ENCODE measurements at regions not wholly inside any gene's neighbourhood (a gene's known extent, or its start where the extent isn't known, plus 50 kb on each side); places are given as distances from the start of the nearest gene placed in this dataset.
"Not testable (repeated sequence)": the region's sequence is repeated elsewhere in the genome, so short reads cannot be mapped to it uniquely, and the experiment has no call there.

- no peak overlapping the region for H3K4me3 ChIP-seq (ENCODE audit: low read length)
- DNase-seq (ENCODE audit: low read depth): no peak
- no peak for TF ChIP-seq CTCF (conservative IDR thresholded peaks at IDR 0.05; ENCODE audit: low read length)
These were observed 455.0 kb upstream of the FLRT2 start for GRCh38 chr14:85074955-85075354.

GRCh38 chr14:85075694-85076476 is 454.1 kb upstream of the FLRT2 start:
- TF ChIP-seq CTCF (conservative IDR thresholded peaks at IDR 0.05; ENCODE audit: low read length): no peak
- DNase-seq (ENCODE audit: low read depth): no peak
- H3K4me3 ChIP-seq (ENCODE audit: low read length): no peak overlapping the region

- not testable (repeated sequence) for DNase-seq (ENCODE audit: low read depth); H3K4me3 ChIP-seq (ENCODE audit: low read length)
These were observed 452.2 kb upstream of the FLRT2 start for GRCh38 chr14:85077716-85078115.

GRCh38 chr14:85079842-85080730 is 449.9 kb upstream of the FLRT2 start:
- no peak for TF ChIP-seq CTCF (conservative IDR thresholded peaks at IDR 0.05; ENCODE audit: low read length)
- no peak overlapping the region for H3K4me3 ChIP-seq (ENCODE audit: low read length)
- DNase-seq (ENCODE audit: low read depth): peak; percentile 9

- TF ChIP-seq CTCF (conservative IDR thresholded peaks at IDR 0.05; ENCODE audit: low read length): no peak
- DNase-seq (ENCODE audit: low read depth): no peak
- H3K4me3 ChIP-seq (ENCODE audit: low read length): no peak overlapping the region
These were observed 445.6 kb upstream of the FLRT2 start for GRCh38 chr14:85084344-85084743.

- no peak for DNase-seq (ENCODE audit: low read depth)
- no peak overlapping the region for H3K4me3 ChIP-seq (ENCODE audit: low read length)
- TF ChIP-seq CTCF (conservative IDR thresholded peaks at IDR 0.05; ENCODE audit: low read length): no peak
These were observed 444.0 kb upstream of the FLRT2 start for GRCh38 chr14:85085981-85086380.

- no peak overlapping the region for H3K4me3 ChIP-seq (ENCODE audit: low read length)
- TF ChIP-seq CTCF (conservative IDR thresholded peaks at IDR 0.05; ENCODE audit: low read length): no peak
- DNase-seq (ENCODE audit: low read depth): peak; percentile 20
These were observed 442.7 kb upstream of the FLRT2 start for GRCh38 chr14:85087201-85087600.
